ENCODE measurements at regions not wholly inside any gene's neighbourhood (a gene's known extent, or its start where the extent isn't known, plus 50 kb on each side); places are given as distances from the start of the nearest gene placed in this dataset.
"Not testable (repeated sequence)": the region's sequence is repeated elsewhere in the genome, so short reads cannot be mapped to it uniquely, and the experiment has no call there.

DNA sequence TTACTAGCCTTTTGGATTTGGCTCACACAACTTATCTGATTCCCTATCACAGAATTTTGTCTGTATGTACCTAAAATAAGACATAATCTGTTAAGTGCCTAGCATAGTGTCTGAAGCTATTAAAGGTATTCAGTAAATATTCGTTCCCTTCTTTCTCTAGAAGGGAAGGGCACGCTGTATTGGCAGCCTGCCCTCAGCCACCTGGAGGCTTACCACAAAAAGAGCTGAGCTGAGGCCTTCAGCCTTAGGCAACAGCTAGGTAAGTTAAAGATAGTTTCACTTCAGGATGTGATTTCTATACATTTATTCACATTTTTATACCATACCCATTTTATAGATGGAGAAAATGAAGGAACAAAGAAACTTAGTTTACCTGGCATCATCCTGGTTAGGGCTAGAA is 400.0 kb upstream of the LCORL start:
- H3K36me3 ChIP-seq: no peaks in the 10 kb centered on the region
- TF ChIP-seq CTCF (IDR thresholded peaks at IDR 0.05): no peak
- no peak for TF ChIP-seq POLR2A (IDR thresholded peaks at IDR 0.05)
- TF ChIP-seq EP300 (IDR thresholded peaks at IDR 0.05): no peak
- 21 to 47% (median 37%) methylated on average over 2 of the region's 2 CpGs for WGBS, 3 donors
- no peak overlapping the region for H3K27ac ChIP-seq
- no peak overlapping the region for H3K4me3 ChIP-seq
- intact Hi-C loops (cut with DNase I): no loop called here
- no peaks in the 10 kb centered on the region for H3K27me3 ChIP-seq
- no peak for DNase-seq
- no peaks in the 10 kb centered on the region for H3K4me1 ChIP-seq (ENCODE audit: insufficient read depth)
- H3K9me3 ChIP-seq: no peaks in the 10 kb centered on the region

DNA sequence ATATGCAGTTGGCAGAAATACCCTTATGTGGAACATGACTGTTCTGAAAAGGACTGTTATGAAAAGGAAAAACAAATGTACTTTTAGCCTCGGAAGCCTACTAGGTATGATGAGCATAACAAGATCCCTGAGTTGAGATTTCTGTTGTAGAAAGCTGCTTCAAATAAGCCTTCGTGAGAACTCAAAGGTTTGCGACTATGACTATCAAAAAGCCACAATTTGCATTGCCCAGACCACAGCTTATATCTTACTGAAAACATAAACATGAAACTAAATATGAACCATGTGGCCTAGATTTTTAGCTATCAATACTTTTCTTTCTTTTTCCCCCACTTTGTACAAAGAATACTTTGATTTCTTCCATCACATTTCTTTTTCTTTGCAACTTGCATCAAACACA is 398.2 kb upstream of the LCORL start:
- H3K9me3 ChIP-seq: no peaks in the 10 kb centered on the region
- no peaks in the 10 kb centered on the region for H3K27me3 ChIP-seq
- no peaks in the 10 kb centered on the region for H3K36me3 ChIP-seq
- TF ChIP-seq CTCF (IDR thresholded peaks at IDR 0.05) (no peak), EP300 (IDR thresholded peaks at IDR 0.05) (no peak)
- intact Hi-C loops (cut with DNase I): no loop called here
- no peak for DNase-seq
- no peaks in the 10 kb centered on the region for H3K4me1 ChIP-seq (ENCODE audit: insufficient read depth)
- no peak overlapping the region for H3K4me3 ChIP-seq
- no peak overlapping the region for H3K27ac ChIP-seq
- WGBS, 3 donors: 35 to 65% (median 40%) methylated on average over 3 of the region's 3 CpGs

- intact Hi-C loops (cut with DNase I); H3K9me3 ChIP-seq; H3K4me1 ChIP-seq (ENCODE audit: insufficient read depth); DNase-seq; H3K27me3 ChIP-seq; H3K36me3 ChIP-seq; H3K27ac ChIP-seq; H3K4me3 ChIP-seq: not testable (repeated sequence)
- WGBS, 3 donors: 81 to 95% (median 91%) methylated on average over 31 to 50 of the region's 51 CpGs
These were observed 396.8 kb upstream of the LCORL start for GRCh38 chr4:18418195-18418898.

DNA sequence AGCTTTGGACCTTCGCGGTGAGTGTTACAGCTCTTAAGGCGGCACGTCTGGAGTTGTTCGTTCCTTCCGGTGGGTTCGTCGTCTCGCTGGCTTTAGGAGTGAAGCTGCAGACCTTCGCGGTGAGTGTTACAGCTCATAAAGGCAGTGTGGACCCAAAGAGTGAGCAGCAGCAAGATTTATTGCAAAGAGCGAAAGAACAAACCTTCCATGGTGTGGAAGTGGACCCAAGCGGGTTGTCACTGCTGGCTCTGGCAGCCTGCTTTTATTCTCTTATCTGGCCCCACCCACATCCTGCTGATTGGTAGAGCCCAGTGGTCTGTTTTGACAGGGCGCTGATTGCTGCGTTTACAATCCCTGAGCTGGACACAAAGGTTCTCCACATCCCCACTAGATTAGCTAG is 396.1 kb upstream of the LCORL start:
- H3K27ac ChIP-seq; intact Hi-C loops (cut with DNase I); H3K4me1 ChIP-seq (ENCODE audit: insufficient read depth); DNase-seq; H3K27me3 ChIP-seq; H3K4me3 ChIP-seq; H3K9me3 ChIP-seq; H3K36me3 ChIP-seq: not testable (repeated sequence)
- WGBS, 3 donors: 94 to 97% (median 95%) methylated on average over 15 of the region's 15 CpGs

- WGBS, 3 donors: 41 to 56% (median 56%) methylated on average over 1 of the region's 1 CpG
- intact Hi-C loops (cut with DNase I): no loop called here
- Histone ChIP-seq H3K4me3 (no peak overlapping the region), H3K4me1 (ENCODE audit: insufficient read depth) (no peaks in the 10 kb centered on the region), H3K9me3 (no peaks in the 10 kb centered on the region), H3K36me3 (no peaks in the 10 kb centered on the region), H3K27me3 (no peaks in the 10 kb centered on the region), H3K27ac (no peak overlapping the region)
- DNase-seq: no peak
- TF ChIP-seq CTCF (IDR thresholded peaks at IDR 0.05) (no peak), POLR2A (IDR thresholded peaks at IDR 0.05) (no peak), EP300 (IDR thresholded peaks at IDR 0.05) (no peak)
These were observed 384.7 kb upstream of the LCORL start for GRCh38 chr4:18406264-18406663.
